ENCODE measurements at regions not wholly inside any gene's neighbourhood (a gene's known extent, or its start where the extent isn't known, plus 50 kb on each side); places are given as distances from the start of the nearest gene placed in this dataset.

- Histone ChIP-seq H2AK5ac (ENCODE audit: low read depth, low read length) (no peak overlapping the region), H4K5ac (ENCODE audit: insufficient read length, low read depth, low read length) (no peak overlapping the region), H3K4me1 (replicated peaks in 1 of 4; ENCODE audit: control insufficient read depth in 3 of 4, insufficient read depth in 4 of 4, low read length in 3 of 4) (no peaks in the 10 kb centered on the region), H2BK5ac (ENCODE audit: low read depth, low read length) (no peak overlapping the region), H3K36me3 (ENCODE audit: control insufficient read depth in 2 of 4, insufficient read depth in 4 of 4, low read length in 3 of 4) (no peaks in the 10 kb centered on the region), H3K9me3 (ENCODE audit: insufficient read depth in 2 of 2, low read depth in 1 of 2, low read length in 1 of 2) (no peaks in the 10 kb centered on the region), H2BK20ac (ENCODE audit: low read length) (no peak overlapping the region), H3K27ac (ENCODE audit: low read depth, low read length) (no peak overlapping the region), H3K56ac (replicated peaks; ENCODE audit: insufficient read length, low read depth, low read length) (no peak overlapping the region), H3K18ac (ENCODE audit: extremely low read depth, low read length) (no peak overlapping the region), H3K14ac (ENCODE audit: insufficient read length) (no peak overlapping the region), H3K9ac (replicated peaks in 1 of 4; ENCODE audit: extremely low read depth in 1 of 4, low read depth in 3 of 4, low read length in 3 of 4) (no peak overlapping the region), H2BK120ac (replicated peaks; ENCODE audit: low read depth, low read length) (no peak overlapping the region), H3K79me1 (ENCODE audit: low read depth, low read length) (no peaks in the 10 kb centered on the region), H3K4me3 (ENCODE audit: extremely low read depth in 1 of 4, insufficient read depth in 2 of 4, low read depth in 3 of 4, low read length in 4 of 4) (no peak overlapping the region), H3K4me2 (ENCODE audit: insufficient read depth in 1 of 2, low read depth in 2 of 2, low read length in 2 of 2) (no peak overlapping the region), H2AFZ (ENCODE audit: low read length) (no peak overlapping the region), H2BK15ac (ENCODE audit: low read length) (no peak overlapping the region), H4K8ac (ENCODE audit: extremely low read depth, insufficient read depth, low read length) (no peak overlapping the region), H4K91ac (replicated peaks; ENCODE audit: insufficient read length, low read length) (no peak overlapping the region), H4K20me1 (replicated peaks in 1 of 2; ENCODE audit: control insufficient read depth in 1 of 2, insufficient read depth in 2 of 2, low read length in 2 of 2) (no peaks in the 10 kb centered on the region), H2BK12ac (ENCODE audit: low read depth, low read length) (no peak overlapping the region), H3K23ac (ENCODE audit: insufficient read length) (no peak overlapping the region), H3K79me2 (ENCODE audit: control insufficient read depth in 1 of 2, insufficient read depth in 2 of 2, low read length in 2 of 2) (no peaks in the 10 kb centered on the region), H3K23me2 (ENCODE audit: low read depth, low read length) (no peaks in the 10 kb centered on the region), H3K27me3 (replicated peaks in 1 of 4; ENCODE audit: control insufficient read depth in 3 of 4, extremely low read depth in 1 of 4, insufficient read depth in 3 of 4, low read length in 3 of 4) (no peaks in the 10 kb centered on the region), H3K4ac (replicated peaks; ENCODE audit: insufficient read length, low read depth, low read length) (no peak overlapping the region)
- POLR2A ChIA-PET (ENCODE audit: partially characterized antibody), result no interaction called here
- no peak for DNase-seq (ENCODE audit: low read depth in 1 of 2, low spot score in 2 of 2)
- no peak for TF ChIP-seq SIN3A (conservative IDR thresholded peaks at IDR 0.05 in 1 of 2, IDR thresholded peaks at IDR 0.05 in 1 of 2; ENCODE audit: low read depth in 1 of 2, low read length in 2 of 2)
- TF ChIP-seq GTF2F1 (IDR thresholded peaks at IDR 0.05; ENCODE audit: borderline replicate concordance, low read depth, low read length), result no peak
- TF ChIP-seq ZNF274 (IDR thresholded peaks at IDR 0.05; ENCODE audit: borderline replicate concordance, extremely low read depth, low read length), result no peak
- no peak for TF ChIP-seq GABPA (IDR thresholded peaks at IDR 0.05; ENCODE audit: borderline replicate concordance, insufficient read depth, low read length)
- CTCF ChIA-PET (ENCODE audit: partially characterized antibody), result interaction anchor here (0.7 to 1.4 kb wide), 4 partner anchors 11 to 317 kb away, joined by 3 read pairs; no protein-coding TSS in a partner anchor
- FAIRE-seq, result no peak
- 97% methylated on average over 5 of the region's 5 CpGs; no CpG with 5 or more reads in 1 of the 2 experiments for WGBS, 2 experiments (ENCODE audit: extremely low coverage in 1 of 2, insufficient coverage in 1 of 2, insufficient read length in 1 of 2, insufficient replicate concordance in 2 of 2, low coverage in 1 of 2, low lambda C conversion rate in 2 of 2, missing lambda C conversion rate in 1 of 2)
Observed at GRCh38 chr1:55695552-55695951, 480.4 kb upstream of the USP24 start.
